Activated B cell treated with CpG ODN at 0.5 μM for 24 hours (primary cell): ENCODE measurements at regions not wholly inside any gene's neighbourhood (a gene's known extent, or its start where the extent isn't known, plus 50 kb on each side); places are given as distances from the start of the nearest gene placed in this dataset.

Experiments used
- ATAC-seq: fragments of 200-7000 bp; cut with Tn5 transposase; one replicate; pipeline ENCODE4 v1.10.0; 2021; ENCODE audit warnings: low read depth, mild to moderate bottlenecking, moderate library complexity
- CTCF ChIA-PET: fragments of 350-600 bp; sonication (Branson Sonifier 250); formaldehyde crosslinking; loops from one replicate; lab custom pipeline; 2021; ENCODE audit warnings: antibody characterized with exemption; lab: Charles Lee
- POLR2A ChIA-PET: fragments of 350-600 bp; sonication (Branson Sonifier 250); formaldehyde crosslinking; loops from one replicate; lab custom pipeline; 2021; ENCODE audit warnings: antibody characterized with exemption; lab: Charles Lee
- DNase-seq: peaks from one replicate; pipeline ENCODE4 v3.0.0; 2022
- H3K27ac Mint-ChIP-seq: one replicate; pipeline ENCODE4 v1.8.0; 2020; ENCODE audit warnings: mixed read lengths
- H3K27me3 Mint-ChIP-seq: one replicate; pipeline ENCODE4 v1.8.0; 2021; ENCODE audit warnings: mixed read lengths
- H3K36me3 Mint-ChIP-seq: one replicate; pipeline ENCODE4 v1.8.0; 2021; ENCODE audit warnings: low read depth, mixed read lengths
- H3K4me1 Mint-ChIP-seq: one replicate; pipeline ENCODE4 v1.8.0; 2021; ENCODE audit warnings: mixed read lengths
- H3K4me3 Mint-ChIP-seq: one replicate; pipeline ENCODE4 v1.8.0; 2020; ENCODE audit warnings: mild to moderate bottlenecking, mixed read lengths
- H3K9me3 Mint-ChIP-seq: one replicate; pipeline ENCODE4 v1.8.0; 2020; ENCODE audit warnings: mixed read lengths
- CTCF ChIP-seq: fragments of 200-600 bp; IDR thresholded peaks from one replicate; pipeline ENCODE4 v1.8.0; 2022; ENCODE audit warnings: antibody characterized with exemption, mild to moderate bottlenecking
- intact Hi-C: fragments of 100-400 bp; cut with micrococcal nuclease; formaldehyde crosslinking; loops from one replicate; pipeline ENCODE4 v1.15.1; 2024

GRCh38 chr10:3616880-3617279 is 168.1 kb downstream of the KLF6 start:
- ATAC-seq (no peak), DNase-seq (no peak)
- Mint-ChIP-seq H3K4me1 (no peaks in the 10 kb centered on the region), H3K36me3 (no peaks in the 10 kb centered on the region), H3K27me3 (no peaks in the 10 kb centered on the region), H3K27ac (no peak overlapping the region), H3K4me3 (no peak overlapping the region), H3K9me3 (peaks cover 14% of the 10 kb centered on the region)
- CTCF ChIA-PET = no interaction called here
- POLR2A ChIA-PET = no interaction called here
- intact Hi-C loops = no loop called here
- TF ChIP-seq CTCF = no peak

- no peaks in the 10 kb centered on the region for H3K4me1 Mint-ChIP-seq
- H3K27me3 Mint-ChIP-seq = no peaks in the 10 kb centered on the region
- ChIA-PET POLR2A (no interaction called here), CTCF (interaction anchor here (0.6 kb wide), 1 partner anchor 10 kb away, joined by 3 read pairs; no protein-coding TSS in a partner anchor)
- intact Hi-C loops = no loop called here
- ATAC-seq (no peak), DNase-seq (no peak)
- TF ChIP-seq CTCF = no peak
- H3K36me3 Mint-ChIP-seq = no peaks in the 10 kb centered on the region
- peaks cover 24% of the 10 kb centered on the region for H3K9me3 Mint-ChIP-seq
- no peak overlapping the region for H3K27ac Mint-ChIP-seq
- H3K4me3 Mint-ChIP-seq = no peak overlapping the region
Measured at GRCh38 chr10:3613318-3613717, 171.7 kb downstream of the KLF6 start.

- peaks cover 24% of the 10 kb centered on the region for H3K9me3 Mint-ChIP-seq
- intact Hi-C loops = no loop called here
- no peak overlapping the region for H3K27ac Mint-ChIP-seq
- no peaks in the 10 kb centered on the region for H3K4me1 Mint-ChIP-seq
- no peak for ATAC-seq
- TF ChIP-seq CTCF = no peak
- ChIA-PET POLR2A (interaction anchor here (0.7 kb wide), 1 partner anchor 170 kb away, joined by 8 read pairs; no protein-coding TSS in a partner anchor), CTCF (no interaction called here)
- DNase-seq = no peak
- no peaks in the 10 kb centered on the region for H3K36me3 Mint-ChIP-seq
- H3K4me3 Mint-ChIP-seq = no peak overlapping the region
- H3K27me3 Mint-ChIP-seq = no peaks in the 10 kb centered on the region
Measured at GRCh38 chr10:3612183-3613001, 172.6 kb downstream of the KLF6 start.

DNA sequence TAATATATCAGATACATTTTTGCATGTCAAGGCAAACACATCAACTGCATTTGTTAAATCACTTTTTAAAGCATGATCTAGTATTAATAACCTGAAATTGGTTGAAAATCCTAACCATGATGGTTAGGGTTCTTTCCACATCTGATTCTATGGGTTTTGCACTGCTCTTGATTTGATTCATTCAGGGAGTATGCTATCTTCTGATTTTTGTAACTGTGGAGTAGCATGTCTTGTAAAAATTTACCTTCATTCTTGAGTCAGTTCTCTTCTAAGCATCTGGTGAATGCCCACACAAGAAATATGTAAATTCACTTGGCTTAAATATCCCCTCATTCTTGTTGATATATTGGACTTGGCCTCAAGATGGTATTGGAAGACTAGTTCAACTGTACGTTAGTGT is 178.7 kb downstream of the KLF6 start:
- ChIA-PET CTCF (no interaction called here), POLR2A (interaction anchor here (0.7 kb wide), 1 partner anchor 32 kb away, joined by 4 read pairs; no protein-coding TSS in a partner anchor)
- Mint-ChIP-seq H3K4me3 (no peak overlapping the region), H3K27ac (no peak overlapping the region), H3K27me3 (no peaks in the 10 kb centered on the region), H3K4me1 (no peaks in the 10 kb centered on the region), H3K36me3 (no peaks in the 10 kb centered on the region), H3K9me3 (peaks cover 25% of the 10 kb centered on the region)
- no peak for TF ChIP-seq CTCF
- intact Hi-C loops = no loop called here
- DNase-seq (no peak), ATAC-seq (no peak)

DNA sequence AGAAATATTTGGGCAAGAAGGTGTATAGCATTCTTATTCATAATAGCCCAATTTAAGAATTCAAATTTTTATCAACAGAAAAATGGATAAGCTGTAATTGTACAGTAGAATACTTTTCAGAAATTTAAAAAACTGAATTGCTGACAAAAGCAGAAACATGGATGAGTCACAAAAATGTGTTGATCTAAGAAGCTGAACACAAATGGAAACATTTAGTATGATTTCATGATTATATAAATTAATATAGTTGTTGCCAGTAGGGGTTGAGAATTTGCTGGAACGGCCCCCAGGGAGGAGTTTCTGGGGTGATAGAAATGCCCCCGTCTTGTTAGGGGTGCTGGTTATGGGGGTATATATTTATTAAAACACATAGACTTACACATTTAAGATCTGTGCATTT is 179.1 kb downstream of the KLF6 start:
- no peak overlapping the region for H3K4me3 Mint-ChIP-seq
- ChIA-PET POLR2A (no interaction called here), CTCF (no interaction called here)
- peaks cover 21% of the 10 kb centered on the region for H3K9me3 Mint-ChIP-seq
- H3K4me1 Mint-ChIP-seq = no peaks in the 10 kb centered on the region
- ATAC-seq (no peak), DNase-seq (no peak)
- intact Hi-C loops = no loop called here
- no peak overlapping the region for H3K27ac Mint-ChIP-seq
- TF ChIP-seq CTCF = no peak
- no peaks in the 10 kb centered on the region for H3K36me3 Mint-ChIP-seq
- no peaks in the 10 kb centered on the region for H3K27me3 Mint-ChIP-seq
